CD14-positive monocyte (primary cell): ENCODE measurements at regions not wholly inside any gene's neighbourhood (a gene's known extent, or its start where the extent isn't known, plus 50 kb on each side); places are given as distances from the start of the nearest gene placed in this dataset.

Experiments used
- DNase-seq, 3 donors: peaks; one replicate each; pipeline ENCODE4 v3.0.0-alpha.2; 2011 to 2022
- H2AFZ ChIP-seq: 2 replicates; pipeline ENCODE4 v1.6.0; 2012; ENCODE audit warnings: mild to moderate bottlenecking, low read depth, low read length, inconsistent platforms; ENCODE audit not compliant: insufficient read depth, poor library complexity, severe bottlenecking
- H3K27ac ChIP-seq, 2 donors: 1 replicate in 1 of 2; 2 replicates in 1 of 2; pipeline ENCODE4 v1.5.1; 2012 to 2013; ENCODE audit warnings: low read length in 2 of 2, control low read depth in 1 of 2, inconsistent platforms in 1 of 2, low read depth in 1 of 2, mild to moderate bottlenecking in 1 of 2
- H3K27me3 ChIP-seq, 2 donors: one replicate each; pipeline versions ENCODE4 v1.6.0 to v1.6.1; 2011 to 2013; ENCODE audit warnings: low read length in 2 of 2; ENCODE audit not compliant: control insufficient read depth in 2 of 2, insufficient read depth in 2 of 2
- H3K36me3 ChIP-seq, 2 donors: replicated peaks in 1 of 2; 1 replicate in 1 of 2; 2 replicates in 1 of 2; pipeline versions ENCODE4 v1.5.1 to v1.6.1; 2012 to 2013; ENCODE audit warnings: low read length in 2 of 2, control low read depth in 1 of 2, inconsistent platforms in 1 of 2, mild to moderate bottlenecking in 1 of 2; ENCODE audit not compliant: insufficient read depth in 2 of 2, control insufficient read depth in 1 of 2
- H3K4me1 ChIP-seq, 2 donors: 1 replicate in 1 of 2; 2 replicates in 1 of 2; pipeline versions ENCODE4 v1.5.1 to v1.6.1; 2012 to 2013; ENCODE audit warnings: low read length in 2 of 2, control low read depth in 1 of 2, inconsistent platforms in 1 of 2, mild to moderate bottlenecking in 1 of 2, moderate library complexity in 1 of 2; ENCODE audit not compliant: insufficient read depth in 2 of 2, control insufficient read depth in 1 of 2
- H3K4me2 ChIP-seq: replicated peaks from 2 replicates; pipeline ENCODE3; 2012; ENCODE audit warnings: low read length, moderate library complexity, mild to moderate bottlenecking; ENCODE audit not compliant: poor library complexity, severe bottlenecking; ENCODE audit errors: extremely low read depth
- H3K4me3 ChIP-seq, 3 experiments: fragments of 200-600 bp in 1 of 3; sonication (generic) in 1 of 3; replicated peaks in 1 of 3; 1 replicate in 2 of 3; 2 replicates in 1 of 3; pipeline ENCODE4 v1.5.1; 2011 to 2013; ENCODE audit warnings: low read length in 3 of 3, mild to moderate bottlenecking in 3 of 3, control low read depth in 2 of 3, low read depth in 2 of 3, inconsistent platforms in 1 of 3, moderate library complexity in 1 of 3
- H3K79me2 ChIP-seq: 2 replicates; pipeline ENCODE4 v1.6.0; 2012; ENCODE audit warnings: mild to moderate bottlenecking, control low read depth, inconsistent platforms, low read length, moderate library complexity; ENCODE audit not compliant: insufficient read depth
- H3K9ac ChIP-seq: 2 replicates; pipeline ENCODE4 v1.6.0; 2017; ENCODE audit warnings: low read length, mild to moderate bottlenecking; ENCODE audit not compliant: insufficient read depth, poor library complexity, severe bottlenecking
- H3K9me3 ChIP-seq, 2 donors: replicated peaks in 1 of 2; 1 replicate in 1 of 2; 2 replicates in 1 of 2; pipeline versions ENCODE4 v1.5.1 to v1.6.1; 2012 to 2013; ENCODE audit warnings: low read length in 2 of 2, control low read depth in 1 of 2; ENCODE audit not compliant: control insufficient read depth in 1 of 2, insufficient read depth in 1 of 2
- H4K20me1 ChIP-seq: 2 replicates; pipeline ENCODE4 v1.6.0; 2012; ENCODE audit warnings: mild to moderate bottlenecking, low read length, control low read depth, moderate library complexity; ENCODE audit not compliant: insufficient read depth
- H3K27ac Mint-ChIP-seq, 7 donors: one replicate each; pipeline ENCODE4 v1.8.0; 2020; ENCODE audit warnings: mild to moderate bottlenecking in 7 of 7, mixed read lengths in 7 of 7, moderate library complexity in 6 of 7, inconsistent platforms in 2 of 7
- H3K27me3 Mint-ChIP-seq, 3 donors: one replicate each; pipeline ENCODE4 v1.8.0; 2021 to 2022; ENCODE audit warnings: low read depth in 3 of 3, mild to moderate bottlenecking in 3 of 3, mixed read lengths in 3 of 3, moderate library complexity in 3 of 3, inconsistent platforms in 1 of 3
- H3K36me3 Mint-ChIP-seq, 2 donors: one replicate each; pipeline ENCODE4 v1.8.0; 2020; ENCODE audit warnings: mixed read lengths in 2 of 2, inconsistent platforms in 1 of 2, mild to moderate bottlenecking in 1 of 2
- H3K4me1 Mint-ChIP-seq: one replicate; pipeline ENCODE4 v1.8.0; 2020; ENCODE audit warnings: mild to moderate bottlenecking, mixed read lengths
- H3K4me3 Mint-ChIP-seq, 2 donors: one replicate each; pipeline ENCODE4 v1.8.0; 2020; ENCODE audit warnings: mild to moderate bottlenecking in 2 of 2, mixed read lengths in 2 of 2, moderate library complexity in 1 of 2
- H3K9me3 Mint-ChIP-seq, 7 donors: one replicate each; pipeline ENCODE4 v1.8.0; 2020 to 2022; ENCODE audit warnings: mixed read lengths in 7 of 7, mild to moderate bottlenecking in 6 of 7, moderate library complexity in 6 of 7, inconsistent platforms in 2 of 7
- WGBS: methylation state at CpG from one replicate; pipeline ENCODE4 v1.1.5; 2013; ENCODE audit warnings: missing lambda C conversion rate; ENCODE audit not compliant: insufficient coverage; 5-methylcytosine and 5-hydroxymethylcytosine counted together
- intact Hi-C, 2 donors: fragments of 100-400 bp; cut with micrococcal nuclease; formaldehyde crosslinking; loops; one replicate each; pipeline versions ENCODE4 v1.15.0 to v1.15.1; 2023
- TF ChIP-seq, protein P1 (sequence below): fragments of 200-600 bp; IDR thresholded peaks from one replicate; pipeline ENCODE4 v1.8.0; 2022; ENCODE audit warnings: antibody characterized with exemption, mild to moderate bottlenecking

DNA sequence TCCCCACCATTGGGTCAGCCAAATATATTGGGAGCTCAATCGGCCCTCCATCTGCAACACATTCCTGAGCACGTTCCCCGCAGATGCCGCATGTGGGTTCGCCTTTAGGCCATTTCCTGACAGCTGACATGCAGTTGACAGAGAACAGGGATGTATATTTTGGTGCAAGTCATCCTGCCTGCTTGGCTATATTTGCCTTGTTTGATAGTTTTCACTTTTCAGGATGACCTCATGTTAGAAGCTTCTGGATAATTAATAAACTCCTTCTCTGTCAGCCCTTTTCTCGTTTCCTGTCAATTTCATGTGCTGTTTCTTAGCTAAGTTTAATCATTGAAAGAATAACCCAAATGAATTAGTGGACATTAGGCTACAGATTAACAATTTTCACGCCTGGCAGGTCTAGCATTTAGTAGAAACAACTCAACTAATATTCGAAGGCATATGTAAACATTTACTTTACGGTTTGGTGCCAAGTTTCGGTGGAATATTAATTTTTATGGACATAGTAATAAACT lies 105.8 kb upstream of the SLC5A12 start:
- Histone ChIP-seq H2AFZ (no peak overlapping the region), H3K9me3 (peaks cover 12 to 34% of the 10 kb centered on the region in 2 donors), H3K9ac (no peak overlapping the region), H4K20me1 (no peaks in the 10 kb centered on the region), H3K79me2 (no peaks in the 10 kb centered on the region), H3K27me3 (no peaks in the 10 kb centered on the region), H3K27ac (no peak overlapping the region), H3K4me2 (no peak overlapping the region), H3K4me3 (no peak overlapping the region), H3K36me3 (no peaks in the 10 kb centered on the region), H3K4me1 (no peaks in the 10 kb centered on the region)
- Mint-ChIP-seq H3K27ac (no peak overlapping the region), H3K36me3 (no peaks in the 10 kb centered on the region), H3K4me3 (no peak overlapping the region), H3K4me1 (no peaks in the 10 kb centered on the region), H3K27me3 (no peaks in the 10 kb centered on the region), H3K9me3 (peaks cover 7 to 15% (median 11%) of the 10 kb centered on the region in 7 donors)
- WGBS = 95% methylated on average over 4 of the region's 10 CpGs
- DNase-seq = no peak
- TF ChIP-seq, protein P1, sequence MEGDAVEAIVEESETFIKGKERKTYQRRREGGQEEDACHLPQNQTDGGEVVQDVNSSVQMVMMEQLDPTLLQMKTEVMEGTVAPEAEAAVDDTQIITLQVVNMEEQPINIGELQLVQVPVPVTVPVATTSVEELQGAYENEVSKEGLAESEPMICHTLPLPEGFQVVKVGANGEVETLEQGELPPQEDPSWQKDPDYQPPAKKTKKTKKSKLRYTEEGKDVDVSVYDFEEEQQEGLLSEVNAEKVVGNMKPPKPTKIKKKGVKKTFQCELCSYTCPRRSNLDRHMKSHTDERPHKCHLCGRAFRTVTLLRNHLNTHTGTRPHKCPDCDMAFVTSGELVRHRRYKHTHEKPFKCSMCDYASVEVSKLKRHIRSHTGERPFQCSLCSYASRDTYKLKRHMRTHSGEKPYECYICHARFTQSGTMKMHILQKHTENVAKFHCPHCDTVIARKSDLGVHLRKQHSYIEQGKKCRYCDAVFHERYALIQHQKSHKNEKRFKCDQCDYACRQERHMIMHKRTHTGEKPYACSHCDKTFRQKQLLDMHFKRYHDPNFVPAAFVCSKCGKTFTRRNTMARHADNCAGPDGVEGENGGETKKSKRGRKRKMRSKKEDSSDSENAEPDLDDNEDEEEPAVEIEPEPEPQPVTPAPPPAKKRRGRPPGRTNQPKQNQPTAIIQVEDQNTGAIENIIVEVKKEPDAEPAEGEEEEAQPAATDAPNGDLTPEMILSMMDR = no peak
- intact Hi-C loops = loop anchor here in 1 of 2 donors (10.0 kb wide), 1 partner anchor 1077 kb away; no protein-coding TSS in a partner anchor

DNA sequence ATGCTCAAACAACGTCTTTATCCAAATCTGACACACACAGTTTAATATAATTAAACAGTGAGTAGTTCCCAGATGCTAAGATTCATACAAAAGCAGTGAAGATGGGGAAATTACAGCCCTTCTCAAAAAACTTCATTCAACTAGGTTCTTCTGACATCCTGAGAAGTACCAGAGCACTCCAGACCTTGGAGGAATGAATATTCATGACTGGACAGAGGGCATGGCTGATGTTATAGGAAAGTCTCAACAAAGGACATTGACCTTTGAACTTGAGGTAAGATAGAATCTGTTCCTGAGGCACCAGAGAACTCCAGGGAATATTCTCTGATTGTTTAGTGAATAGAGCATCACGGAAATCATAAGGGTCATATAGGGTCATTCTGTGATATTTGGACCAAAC lies 106.4 kb upstream of the SLC5A12 start:
- no peaks in the 10 kb centered on the region for H3K27me3 ChIP-seq
- WGBS = 100% methylated on average over 1 of the region's 2 CpGs
- H4K20me1 ChIP-seq = no peaks in the 10 kb centered on the region
- DNase-seq = no peak
- H3K27ac Mint-ChIP-seq = no peak overlapping the region
- TF ChIP-seq, protein P1 = no peak
- peaks cover 5 to 14% (median 8%) of the 10 kb centered on the region in 7 donors for H3K9me3 Mint-ChIP-seq
- no peak overlapping the region for H2AFZ ChIP-seq
- H3K4me1 ChIP-seq = no peaks in the 10 kb centered on the region
- no peaks in the 10 kb centered on the region for H3K36me3 Mint-ChIP-seq
- no peaks in the 10 kb centered on the region for H3K27me3 Mint-ChIP-seq
- H3K4me1 Mint-ChIP-seq = no peaks in the 10 kb centered on the region
- peaks cover 12 to 28% of the 10 kb centered on the region in 2 donors for H3K9me3 ChIP-seq
- no peak overlapping the region for H3K4me2 ChIP-seq
- no peak overlapping the region for H3K27ac ChIP-seq
- H3K4me3 Mint-ChIP-seq = no peak overlapping the region
- no peaks in the 10 kb centered on the region for H3K36me3 ChIP-seq
- no peak overlapping the region for H3K9ac ChIP-seq
- intact Hi-C loops = loop anchor here in 1 of 2 donors (10.0 kb wide), 1 partner anchor 1077 kb away; no protein-coding TSS in a partner anchor
- no peaks in the 10 kb centered on the region for H3K79me2 ChIP-seq
- no peak overlapping the region for H3K4me3 ChIP-seq
